H1 (cell line): ENCODE measurements at regions not wholly inside any gene's neighbourhood (a gene's known extent, or its start where the extent isn't known, plus 50 kb on each side); places are given as distances from the start of the nearest gene placed in this dataset.

Experiments
- CBX5 ChIP-seq: fragments of 300-800, 300-1000 bp; sonication (generic); IDR thresholded peaks from 2 replicates; pipeline ENCODE4 v1.7.1; 2016; ENCODE audit warnings: antibody characterized with exemption, low read length, low read depth
- CHD7 ChIP-seq: fragments of 300-600 bp; sonication (generic); IDR thresholded peaks from 2 replicates; pipeline ENCODE4 v1.7.1; 2012; ENCODE audit warnings: low read length, moderate library complexity, mild to moderate bottlenecking, inconsistent platforms; ENCODE audit not compliant: insufficient replicate concordance

GRCh38 chr16:6946802-6947201 is 385.8 kb upstream of the RBFOX1 start (continued):
- TF ChIP-seq CHD7 (no peak), CBX5 (no peak)
